Upper lobe of right lung (tissue), 1 donor: ENCODE measurements at regions not wholly inside any gene's neighbourhood (a gene's known extent, or its start where the extent isn't known, plus 50 kb on each side); places are given as distances from the start of the nearest gene placed in this dataset.

ENCODE experiments used
- ATAC-seq: fragments of 200-7000 bp; cut with Tn5 transposase; one replicate; pipeline ENCODE4 v1.9.1; 2020; ENCODE audit warnings: mild to moderate bottlenecking, moderate library complexity
- DNase-seq: peaks from one replicate; pipeline ENCODE4 v3.0.0-alpha.2; 2020
- H3K27ac ChIP-seq: fragments of 200-600 bp; one replicate; pipeline ENCODE4 v1.8.0; 2022
- H3K27me3 ChIP-seq: fragments of 200-600 bp; one replicate; pipeline ENCODE4 v1.8.0; 2022; ENCODE audit warnings: mild to moderate bottlenecking
- H3K36me3 ChIP-seq: fragments of 200-600 bp; one replicate; pipeline ENCODE4 v1.8.0; 2022
- H3K4me1 ChIP-seq: fragments of 200-600 bp; one replicate; pipeline ENCODE4 v1.8.0; 2022
- H3K4me3 ChIP-seq: fragments of 200-600 bp; one replicate; pipeline ENCODE4 v1.8.0; 2022; ENCODE audit warnings: mild to moderate bottlenecking
- H3K9me3 ChIP-seq: fragments of 200-600 bp; one replicate; pipeline ENCODE4 v1.8.0; 2022
- intact Hi-C: fragments of 100-400 bp; cut with DNase I; formaldehyde crosslinking; loops from one replicate; pipeline ENCODE4 v1.11.0; 2022
- TF ChIP-seq, protein P1 (sequence below): fragments of 200-600 bp; IDR thresholded peaks from one replicate; pipeline ENCODE4 v1.8.0; 2022; ENCODE audit warnings: antibody characterized with exemption
- donor health status: DM: no; HTN: yes; CAD: no; lungs with severe emphysema.

DNA sequence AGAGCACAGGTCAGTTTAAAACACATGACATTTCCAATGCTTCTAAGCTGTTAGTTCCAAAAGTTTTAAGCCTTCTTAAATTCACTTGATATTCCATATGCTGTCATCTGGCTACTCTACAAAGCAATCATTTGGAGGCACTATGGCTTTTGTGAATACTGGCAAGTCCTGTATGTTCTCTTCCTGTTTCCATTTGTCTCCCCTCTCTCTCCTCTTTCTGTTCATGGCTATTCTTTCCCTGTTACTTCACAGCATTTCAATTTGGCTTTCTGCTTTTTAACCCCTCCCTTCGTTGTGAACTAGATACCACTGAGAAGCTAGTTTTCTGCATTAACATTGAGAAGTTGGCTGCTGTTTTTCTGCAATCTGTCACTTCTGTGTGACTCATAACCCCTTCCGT is 1337.2 kb upstream of the CELF4 start:
- intact Hi-C loops = no loop called here
- DNase-seq = no peak
- ATAC-seq = no peak

GRCh38 chr18:38900445-38900844 is 1334.8 kb upstream of the CELF4 start:
- Histone ChIP-seq H3K4me3 (no peak overlapping the region), H3K27ac (no peak overlapping the region), H3K9me3 (no peaks in the 10 kb centered on the region), H3K27me3 (no peaks in the 10 kb centered on the region), H3K4me1 (no peaks in the 10 kb centered on the region), H3K36me3 (no peaks in the 10 kb centered on the region)
- ATAC-seq (no peak), DNase-seq (no peak)
- TF ChIP-seq, protein P1, sequence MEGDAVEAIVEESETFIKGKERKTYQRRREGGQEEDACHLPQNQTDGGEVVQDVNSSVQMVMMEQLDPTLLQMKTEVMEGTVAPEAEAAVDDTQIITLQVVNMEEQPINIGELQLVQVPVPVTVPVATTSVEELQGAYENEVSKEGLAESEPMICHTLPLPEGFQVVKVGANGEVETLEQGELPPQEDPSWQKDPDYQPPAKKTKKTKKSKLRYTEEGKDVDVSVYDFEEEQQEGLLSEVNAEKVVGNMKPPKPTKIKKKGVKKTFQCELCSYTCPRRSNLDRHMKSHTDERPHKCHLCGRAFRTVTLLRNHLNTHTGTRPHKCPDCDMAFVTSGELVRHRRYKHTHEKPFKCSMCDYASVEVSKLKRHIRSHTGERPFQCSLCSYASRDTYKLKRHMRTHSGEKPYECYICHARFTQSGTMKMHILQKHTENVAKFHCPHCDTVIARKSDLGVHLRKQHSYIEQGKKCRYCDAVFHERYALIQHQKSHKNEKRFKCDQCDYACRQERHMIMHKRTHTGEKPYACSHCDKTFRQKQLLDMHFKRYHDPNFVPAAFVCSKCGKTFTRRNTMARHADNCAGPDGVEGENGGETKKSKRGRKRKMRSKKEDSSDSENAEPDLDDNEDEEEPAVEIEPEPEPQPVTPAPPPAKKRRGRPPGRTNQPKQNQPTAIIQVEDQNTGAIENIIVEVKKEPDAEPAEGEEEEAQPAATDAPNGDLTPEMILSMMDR = no peak
- intact Hi-C loops = no loop called here

More for the DNA sequence above, 1337.2 kb upstream of the CELF4 start:
- Histone ChIP-seq H3K4me3 (no peak overlapping the region), H3K27me3 (no peaks in the 10 kb centered on the region), H3K36me3 (no peaks in the 10 kb centered on the region), H3K27ac (no peak overlapping the region), H3K4me1 (no peaks in the 10 kb centered on the region), H3K9me3 (no peaks in the 10 kb centered on the region)
- TF ChIP-seq, protein P1 = no peak

GRCh38 chr18:38900031-38900430 is 1334.4 kb upstream of the CELF4 start:
- intact Hi-C loops = no loop called here
- H3K36me3 ChIP-seq = no peaks in the 10 kb centered on the region
- H3K4me1 ChIP-seq = no peaks in the 10 kb centered on the region
- no peak overlapping the region for H3K27ac ChIP-seq
- TF ChIP-seq, protein P1 = no peak
- no peak for DNase-seq
- no peak overlapping the region for H3K4me3 ChIP-seq
- ATAC-seq = no peak
- no peaks in the 10 kb centered on the region for H3K27me3 ChIP-seq
- H3K9me3 ChIP-seq = no peaks in the 10 kb centered on the region

DNA sequence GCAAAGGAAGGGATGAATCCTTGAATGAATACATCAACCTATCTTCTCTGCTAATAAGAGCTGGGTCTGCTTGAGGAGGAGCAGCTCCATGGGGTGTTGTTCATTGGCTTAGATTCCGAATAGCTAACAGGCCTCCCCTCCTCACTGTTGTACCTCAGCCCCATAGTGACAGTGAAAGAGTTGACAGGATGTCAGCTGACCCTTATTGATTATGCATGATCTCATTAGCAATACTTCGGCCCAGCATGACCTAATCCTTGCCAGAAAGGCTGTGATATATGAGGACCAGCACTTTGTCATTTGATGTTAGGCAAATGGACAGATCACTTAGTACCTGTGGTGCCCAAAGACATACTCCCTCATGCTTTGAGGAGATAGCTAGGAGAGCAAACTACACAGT is 1333.7 kb upstream of the CELF4 start:
- TF ChIP-seq, protein P1 = no peak
- Histone ChIP-seq H3K4me1 (no peaks in the 10 kb centered on the region), H3K36me3 (no peaks in the 10 kb centered on the region), H3K4me3 (no peak overlapping the region), H3K27me3 (no peaks in the 10 kb centered on the region), H3K27ac (no peak overlapping the region), H3K9me3 (no peaks in the 10 kb centered on the region)
- DNase-seq (no peak), ATAC-seq (no peak)
- intact Hi-C loops = no loop called here

- no peaks in the 10 kb centered on the region for H3K27me3 ChIP-seq
- H3K27ac ChIP-seq = no peak overlapping the region
- intact Hi-C loops = no loop called here
- DNase-seq (no peak), ATAC-seq (no peak)
- no peaks in the 10 kb centered on the region for H3K4me1 ChIP-seq
- no peak overlapping the region for H3K4me3 ChIP-seq
- no peaks in the 10 kb centered on the region for H3K36me3 ChIP-seq
- TF ChIP-seq, protein P1 = no peak
- H3K9me3 ChIP-seq = no peaks in the 10 kb centered on the region
These were observed 1332.6 kb upstream of the CELF4 start for GRCh38 chr18:38898167-38898566.

DNA sequence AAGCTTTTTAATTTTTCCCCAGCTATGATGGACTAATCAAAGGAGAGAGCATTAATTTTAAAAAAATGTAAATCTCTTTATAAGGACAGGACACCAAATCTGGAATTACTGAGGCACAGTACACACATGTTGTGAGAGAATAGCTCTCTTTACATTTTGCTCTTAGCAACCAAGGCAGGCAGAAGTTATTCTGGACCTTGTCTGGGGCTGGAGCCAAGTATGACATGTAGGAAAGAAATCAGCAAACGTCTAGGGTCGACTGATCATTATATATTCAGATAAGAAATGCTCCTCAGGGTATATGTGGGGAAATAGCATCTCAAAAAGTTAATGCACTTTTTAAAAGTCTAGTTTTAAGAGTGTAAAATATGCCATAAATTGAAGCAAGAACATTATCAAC is 1330.0 kb upstream of the CELF4 start:
- Histone ChIP-seq H3K27me3 (no peaks in the 10 kb centered on the region), H3K4me3 (no peak overlapping the region), H3K4me1 (no peaks in the 10 kb centered on the region), H3K9me3 (no peaks in the 10 kb centered on the region), H3K27ac (no peak overlapping the region), H3K36me3 (no peaks in the 10 kb centered on the region)
- intact Hi-C loops = no loop called here
- no peak for DNase-seq
- TF ChIP-seq, protein P1 = no peak
- ATAC-seq = no peak
